ENCODE measurements at regions not wholly inside any gene's neighbourhood (a gene's known extent, or its start where the extent isn't known, plus 50 kb on each side); places are given as distances from the start of the nearest gene placed in this dataset.
"Not testable (repeated sequence)": the region's sequence is repeated elsewhere in the genome, so short reads cannot be mapped to it uniquely, and the experiment has no call there.

GRCh38 chr1:228941666-228942065, 206.4 kb downstream of the RHOU start:
- DNase-seq (ENCODE audit: low read depth), result no peak

DNA sequence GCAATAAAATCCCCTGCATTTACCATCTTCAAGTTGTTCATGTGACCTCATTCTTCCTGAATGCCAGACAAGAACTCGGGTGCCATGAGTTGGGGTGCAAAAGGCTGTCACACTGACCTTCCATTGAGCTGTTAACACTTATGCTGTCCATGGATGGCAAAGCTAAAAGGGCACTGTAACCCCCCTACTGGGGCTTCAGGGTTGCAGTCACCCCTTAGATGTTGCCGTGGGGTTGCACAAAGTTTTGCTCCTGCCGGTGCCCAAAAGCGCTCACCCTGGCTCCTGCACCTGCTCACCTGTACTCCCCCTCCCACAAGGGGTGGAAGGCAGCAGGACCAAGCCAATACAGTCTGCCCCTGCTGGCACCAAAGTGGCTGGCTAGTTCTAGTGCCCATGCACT, 208.2 kb downstream of the RHOU start:
- DNase-seq (ENCODE audit: low read depth), result no peak

- DNase-seq (ENCODE audit: low read depth), result no peak
These were observed 209.0 kb downstream of the RHOU start for GRCh38 chr1:228944296-228944695.

- peak; percentile 41 for DNase-seq (ENCODE audit: low read depth)
These were observed 209.7 kb downstream of the RHOU start for GRCh38 chr1:228944935-228945371.

DNA sequence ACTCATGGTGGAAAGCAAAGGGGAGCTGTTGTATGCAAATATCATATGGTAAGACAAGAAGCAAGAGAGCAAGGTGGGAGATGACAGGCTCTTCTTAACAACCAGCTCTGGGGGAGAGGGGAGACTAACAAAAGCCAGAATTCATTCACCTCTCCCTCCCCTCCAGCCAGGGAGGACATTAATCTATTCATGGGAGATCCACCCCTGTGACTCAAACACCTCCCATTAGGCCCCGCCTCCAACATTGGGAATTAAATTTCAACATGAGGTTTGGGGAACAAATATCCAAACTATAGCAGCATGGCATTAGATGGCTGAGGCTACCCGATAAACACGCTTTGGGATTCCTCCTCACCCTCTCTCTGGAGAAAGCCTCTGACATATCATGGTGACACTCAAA, 210.6 kb downstream of the RHOU start:
- no peak for DNase-seq (ENCODE audit: low read depth)

DNA sequence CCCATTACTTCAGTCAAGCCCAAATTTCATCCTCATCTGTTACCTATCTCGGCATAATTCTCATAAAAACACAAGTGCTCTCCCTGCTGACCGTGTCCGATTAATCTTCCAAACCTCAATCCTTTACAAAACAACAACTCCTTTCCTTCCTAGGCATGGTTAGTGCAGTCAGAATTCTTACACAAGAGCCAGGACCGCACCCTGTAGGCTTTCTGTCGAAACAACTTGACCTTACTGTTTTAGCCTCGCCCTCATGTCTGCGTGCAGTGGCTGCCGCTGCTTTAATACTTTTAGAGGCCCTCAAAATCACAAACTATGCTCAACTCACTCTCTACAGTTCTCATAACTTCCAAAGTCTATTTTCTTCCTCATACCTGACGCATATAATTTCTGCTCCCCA, 214.3 kb downstream of the RHOU start:
- not testable (repeated sequence) for DNase-seq (ENCODE audit: low read depth)

- no peak for DNase-seq (ENCODE audit: low read depth)
These were observed 217.9 kb downstream of the RHOU start for GRCh38 chr1:228953207-228953606.

GRCh38 chr1:228953808-228954207, 218.5 kb downstream of the RHOU start:
- not testable (repeated sequence) for DNase-seq (ENCODE audit: low read depth)

- peak; percentile 100 for DNase-seq (ENCODE audit: low read depth)
These were observed 220.4 kb downstream of the RHOU start for GRCh38 chr1:228955691-228956090.

DNA sequence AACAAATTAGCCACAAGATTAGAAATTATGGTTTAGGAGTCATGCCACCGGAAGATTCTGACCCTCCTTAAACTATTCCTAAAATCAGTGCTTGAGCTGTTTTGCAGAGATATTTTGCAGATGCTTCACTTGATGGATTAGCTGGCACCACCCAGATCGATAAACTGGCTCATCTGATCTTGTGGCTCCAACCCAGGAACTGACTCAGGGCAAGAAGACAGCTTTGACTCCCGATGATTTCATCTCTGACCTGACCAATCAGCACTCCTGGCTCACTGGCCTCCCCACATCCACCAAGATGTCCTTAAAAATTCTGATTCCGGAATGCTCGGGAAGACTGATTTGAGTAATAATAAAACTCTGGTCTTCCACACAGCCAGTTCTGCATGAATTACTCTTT, 221.6 kb downstream of the RHOU start:
- peak; percentile 71 for DNase-seq (ENCODE audit: low read depth)

DNA sequence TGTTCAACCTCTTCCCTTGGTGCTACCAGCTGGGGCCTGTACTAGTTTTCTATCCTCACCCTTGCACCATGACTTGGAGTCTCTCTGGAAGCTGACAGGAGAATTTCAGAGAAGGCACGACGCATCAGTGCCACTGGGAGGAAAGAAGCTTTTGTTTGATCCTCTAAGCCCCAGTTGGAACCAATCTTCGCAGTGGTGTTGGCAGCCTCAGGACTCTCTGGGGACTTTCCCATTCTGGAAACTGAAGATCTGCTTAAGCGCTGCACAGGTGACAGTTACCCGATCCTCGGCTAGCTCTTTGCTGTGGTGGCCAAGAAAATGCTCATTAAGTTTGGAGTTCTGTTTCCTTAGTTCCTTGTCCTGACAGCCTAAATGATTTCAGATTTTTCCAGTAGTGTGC, 222.3 kb downstream of the RHOU start:
- no peak for DNase-seq (ENCODE audit: low read depth)

DNA sequence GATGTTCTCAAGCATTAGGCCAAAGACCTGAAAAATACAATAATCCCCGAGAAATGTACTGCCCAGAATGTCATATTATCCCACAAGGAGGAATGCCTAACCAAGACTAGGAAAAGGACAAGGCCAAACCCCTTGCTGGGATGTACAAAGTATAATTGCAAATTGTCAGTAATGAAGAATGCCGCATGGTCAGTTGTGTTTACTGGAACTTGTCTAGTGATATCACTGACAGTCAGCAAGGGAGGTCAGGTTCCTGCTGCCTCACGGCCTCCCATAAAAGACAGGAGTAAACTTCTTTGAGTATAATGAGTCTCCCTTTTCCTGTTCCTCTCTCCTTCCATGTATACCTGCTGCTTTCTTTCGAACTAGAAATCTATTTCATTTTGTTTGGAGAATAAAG, 222.8 kb downstream of the RHOU start:
- DNase-seq (ENCODE audit: low read depth), result peak; percentile 91

DNA sequence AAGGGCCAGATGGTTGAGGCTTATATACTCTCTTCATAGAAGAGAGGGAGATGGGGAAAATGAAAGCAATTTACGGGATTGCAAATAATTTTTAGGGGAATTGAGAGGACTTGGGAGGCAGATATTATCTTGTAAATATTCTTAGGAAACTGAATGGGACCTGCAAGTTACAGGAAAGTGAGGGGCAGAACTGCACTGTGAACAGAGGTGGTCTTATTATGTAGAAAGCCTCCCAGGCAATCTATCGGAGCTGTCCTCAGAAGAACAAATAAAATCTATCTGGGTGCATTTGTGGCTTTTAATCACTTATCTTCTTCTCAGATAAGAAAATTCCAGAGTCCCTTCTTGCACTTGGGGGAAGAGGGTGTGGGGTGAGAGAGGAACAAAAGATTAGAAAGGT, 223.5 kb downstream of the RHOU start:
- peak; percentile 34 for DNase-seq (ENCODE audit: low read depth)

GRCh38 chr1:228960705-228961104, 225.4 kb downstream of the RHOU start:
- DNase-seq (ENCODE audit: low read depth), result no peak

GRCh38 chr1:228961511-228961910, 226.2 kb downstream of the RHOU start:
- no peak for DNase-seq (ENCODE audit: low read depth)

- DNase-seq (ENCODE audit: low read depth), result no peak
These were observed 228.5 kb downstream of the RHOU start for GRCh38 chr1:228963795-228964177.

DNA sequence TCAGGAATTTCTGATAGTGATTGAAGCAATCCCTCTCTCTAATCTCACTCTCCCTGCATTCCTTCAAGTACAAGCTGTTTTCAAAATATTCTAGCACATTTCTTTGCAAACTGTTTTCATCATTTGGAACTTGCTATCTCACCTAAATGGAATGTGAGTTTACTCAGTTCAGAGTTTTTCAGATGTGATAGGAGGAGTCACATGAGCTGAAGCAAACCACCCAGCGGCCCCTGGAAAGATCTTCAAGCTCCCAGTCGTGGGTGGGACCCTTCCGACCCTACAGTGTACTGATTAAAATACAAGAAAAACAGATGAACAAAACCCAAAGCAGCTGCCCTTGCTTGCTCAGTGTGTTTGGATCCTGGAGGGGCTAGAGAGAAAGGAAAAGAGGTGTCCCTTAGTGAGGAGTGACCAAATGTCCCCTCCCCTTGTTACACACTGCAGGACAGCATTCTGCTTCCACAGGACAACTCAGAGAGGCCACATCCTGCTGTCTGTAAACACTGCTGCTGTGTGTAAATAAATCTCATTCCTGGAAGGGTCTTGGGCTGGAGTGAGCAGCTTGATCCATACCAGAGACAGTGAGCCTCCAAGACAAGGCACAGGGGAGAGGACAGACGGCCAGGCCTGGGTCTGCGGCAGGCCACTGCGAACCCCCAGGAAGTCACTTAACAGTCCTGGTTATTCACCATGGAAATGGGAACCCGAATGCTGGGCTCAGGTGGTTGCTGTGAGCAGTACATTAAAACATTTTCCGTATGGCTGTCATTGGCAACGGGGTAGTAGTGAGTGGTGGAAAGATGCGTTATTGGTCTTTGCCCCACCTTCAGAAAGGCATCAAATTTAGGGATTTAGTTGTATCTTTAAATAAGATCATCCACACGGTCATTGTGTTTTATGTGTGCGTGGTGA, 229.2 kb downstream of the RHOU start:
- DNase-seq (ENCODE audit: low read depth), result peak; percentile 98

- no peak for DNase-seq (ENCODE audit: low read depth)
These were observed 233.8 kb downstream of the RHOU start for GRCh38 chr1:228968891-228969606.

DNA sequence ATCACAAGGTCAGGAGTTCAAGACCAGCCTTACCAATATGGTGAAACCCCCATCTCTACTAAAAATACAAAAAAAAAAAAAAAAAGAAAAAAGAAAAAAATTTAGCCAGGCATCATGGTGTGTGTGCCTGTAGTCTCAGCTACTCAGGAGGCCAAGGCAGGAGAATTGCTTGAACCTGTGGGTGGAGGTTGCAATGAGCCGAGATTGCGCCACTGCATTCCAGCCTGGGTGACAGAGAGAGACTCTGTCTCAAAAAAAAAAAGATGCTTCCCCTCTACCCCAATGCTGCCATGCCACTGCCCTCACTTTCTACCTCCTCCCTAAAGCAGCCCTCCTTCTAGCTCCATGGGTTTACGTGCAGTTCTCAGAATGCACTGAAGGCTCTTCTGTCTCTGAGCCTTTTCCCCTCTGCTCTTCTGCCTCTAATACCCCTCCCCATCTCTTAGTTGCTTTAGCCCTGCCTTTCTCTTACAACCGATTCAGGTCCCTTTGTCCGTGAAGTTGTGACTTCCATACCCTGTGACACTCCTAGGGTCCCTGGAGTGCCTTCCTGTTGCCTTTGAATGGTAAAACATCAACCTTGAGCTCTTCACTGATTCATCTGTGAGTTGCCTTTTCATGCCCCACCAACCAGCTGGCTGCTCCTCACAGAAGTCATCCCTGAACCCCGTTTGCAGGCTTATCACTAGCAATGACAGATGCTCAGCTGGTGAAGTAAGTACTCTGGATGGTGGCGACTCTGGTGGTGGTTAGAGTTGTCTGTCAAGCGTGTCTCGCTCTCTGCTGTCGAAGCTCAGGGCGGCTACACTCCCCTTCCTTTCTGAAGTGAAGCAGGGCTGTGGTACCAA, 234.9 kb downstream of the RHOU start:
- no peak for DNase-seq (ENCODE audit: low read depth)

GRCh38 chr1:228972576-228972975, 237.3 kb downstream of the RHOU start:
- DNase-seq (ENCODE audit: low read depth), result no peak

- no peak for DNase-seq (ENCODE audit: low read depth)
These were observed 239.0 kb downstream of the RHOU start for GRCh38 chr1:228974273-228974672.

- DNase-seq (ENCODE audit: low read depth), result no peak
These were observed 240.1 kb downstream of the RHOU start for GRCh38 chr1:228975238-228975907.

All from amniotic epithelial cell (primary cell).